ENCODE measurements at regions not wholly inside any gene's neighbourhood (a gene's known extent, or its start where the extent isn't known, plus 50 kb on each side); places are given as distances from the start of the nearest gene placed in this dataset.

DNA sequence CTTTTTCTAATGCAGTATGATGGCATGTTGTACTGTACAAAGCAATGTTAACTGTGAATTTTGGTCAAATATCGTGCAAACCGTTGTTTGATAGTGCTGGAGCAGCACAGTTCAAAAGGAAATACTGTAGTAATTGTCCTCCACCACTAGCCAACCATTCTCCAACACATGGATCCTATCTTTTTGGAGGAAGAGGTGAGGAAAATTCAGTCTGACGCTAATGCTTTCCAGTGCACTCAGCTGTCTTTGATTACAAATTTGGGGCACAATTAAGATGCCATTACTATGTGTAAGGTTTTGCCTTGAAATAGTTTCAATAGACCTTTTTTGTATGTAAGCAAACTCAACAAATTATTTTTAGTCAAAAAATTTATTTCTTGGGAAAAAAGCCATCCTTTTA lies 240.5 kb upstream of the CCDC179 start:
- TF ChIP-seq POLR2AphosphoS5 (IDR thresholded peaks at IDR 0.05; ENCODE audit: low read depth, low read length) (no peak), POLR2A (IDR thresholded peaks at IDR 0.05; ENCODE audit: low read depth, low read length) (no peak), TAF1 (IDR thresholded peaks at IDR 0.05; ENCODE audit: low read depth, low read length) (no peak), SPI1 (IDR thresholded peaks at IDR 0.05; ENCODE audit: low read depth, low read length) (no peak), PAX5 (IDR thresholded peaks at IDR 0.05; ENCODE audit: insufficient read depth, low read length, severe bottlenecking) (no peak)
